SH-SY5Y (cell line): ENCODE measurements at regions not wholly inside any gene's neighbourhood (a gene's known extent, or its start where the extent isn't known, plus 50 kb on each side); places are given as distances from the start of the nearest gene placed in this dataset.

Experiments used
- GATA2 ChIP-seq: IDR thresholded peaks from 2 replicates; pipeline ENCODE4 v1.6.1; 2011; ENCODE audit warnings: mild to moderate bottlenecking, low read depth, low read length
- GATA3 ChIP-seq: IDR thresholded peaks from 2 replicates; pipeline ENCODE4 v1.6.1; 2011; ENCODE audit warnings: low read depth, mild to moderate bottlenecking, low read length, moderate library complexity

DNA sequence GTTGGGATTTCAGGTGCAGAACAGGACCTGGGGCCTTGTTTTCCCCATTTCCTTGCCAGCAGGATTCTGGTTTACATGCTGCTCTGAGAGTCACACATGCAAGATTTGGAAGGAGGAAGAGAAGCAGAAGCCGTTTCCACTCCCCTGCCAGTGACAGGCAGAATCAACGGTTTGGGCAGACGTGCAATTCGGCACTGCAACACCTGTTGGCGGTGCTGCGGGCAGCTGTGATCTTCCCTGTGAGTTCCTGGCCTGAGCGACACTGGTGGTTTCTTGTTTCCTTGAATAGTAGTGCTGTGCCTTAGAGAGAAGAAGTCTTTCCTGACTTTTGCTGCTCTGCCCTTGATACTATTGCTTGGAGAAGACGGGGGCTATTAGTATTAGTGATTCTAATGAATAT lies 1126.2 kb downstream of the TYW1 start:
- no peak for TF ChIP-seq GATA2
- no peak for TF ChIP-seq GATA3
